GM19240 (cell line): ENCODE measurements at regions not wholly inside any gene's neighbourhood (a gene's known extent, or its start where the extent isn't known, plus 50 kb on each side); places are given as distances from the start of the nearest gene placed in this dataset.

Source experiments
- DNase-seq: peaks from one replicate; pipeline ENCODE4 v3.0.0; 2011; ENCODE audit warnings: low spot score; ENCODE audit not compliant: insufficient read length

DNA sequence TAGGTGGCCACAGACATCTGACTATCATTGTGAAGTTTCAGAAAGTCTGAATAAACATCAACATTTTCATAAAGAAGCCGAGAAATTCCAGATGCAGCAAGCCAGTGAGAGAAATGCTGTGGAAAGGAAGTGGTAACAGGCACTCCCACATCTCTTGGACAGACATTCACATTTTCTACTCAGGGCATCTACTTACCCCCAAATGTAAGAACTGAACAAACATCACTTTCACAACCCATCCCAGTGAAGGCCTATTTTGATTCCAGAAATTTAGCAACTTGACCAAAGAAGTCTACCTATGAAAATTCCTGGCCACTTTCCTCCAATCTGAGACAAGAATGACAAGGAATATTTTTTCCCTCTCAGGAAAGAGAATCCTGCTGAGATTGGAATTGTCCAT lies 224.8 kb upstream of the DCBLD2 start:
- no peak for DNase-seq

DNA sequence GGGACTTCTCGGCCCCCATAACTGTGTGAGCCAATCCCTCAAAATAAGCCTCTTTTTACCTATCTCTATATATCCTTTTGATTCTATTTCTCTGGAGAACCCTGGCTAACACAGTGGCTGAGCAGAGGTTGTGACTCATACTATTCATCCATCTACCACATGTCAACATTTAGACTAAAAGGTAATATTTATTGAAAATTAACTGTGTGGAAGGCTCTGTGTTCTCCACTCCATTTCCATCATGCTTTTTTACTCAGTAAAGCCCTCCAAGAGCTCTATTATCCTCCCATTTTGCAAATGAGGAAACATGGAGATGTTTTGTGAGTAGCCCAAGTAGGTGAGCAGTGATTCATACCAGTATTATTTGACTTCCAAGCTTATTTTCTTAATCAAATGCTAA lies 217.9 kb upstream of the DCBLD2 start:
- DNase-seq, result no peak

DNA sequence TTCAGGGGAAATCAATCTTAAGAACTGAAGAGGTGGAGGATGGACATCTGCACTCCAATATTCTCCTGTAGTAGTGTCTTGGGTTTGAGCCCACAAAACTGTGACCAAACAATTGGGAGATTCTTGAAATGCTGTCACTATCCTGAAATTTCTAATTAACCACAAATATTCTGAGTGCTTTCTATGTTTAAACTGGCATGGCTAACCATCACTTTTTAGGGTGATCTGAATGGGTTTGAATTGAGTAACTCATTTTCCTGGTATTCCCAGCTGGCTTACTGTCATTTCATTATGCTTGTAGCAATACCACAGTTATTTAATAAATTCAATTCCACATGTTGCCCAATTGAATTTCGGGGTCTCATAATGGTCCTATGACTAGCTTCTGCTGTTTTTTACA lies 216.9 kb upstream of the DCBLD2 start:
- DNase-seq, result no peak

DNA sequence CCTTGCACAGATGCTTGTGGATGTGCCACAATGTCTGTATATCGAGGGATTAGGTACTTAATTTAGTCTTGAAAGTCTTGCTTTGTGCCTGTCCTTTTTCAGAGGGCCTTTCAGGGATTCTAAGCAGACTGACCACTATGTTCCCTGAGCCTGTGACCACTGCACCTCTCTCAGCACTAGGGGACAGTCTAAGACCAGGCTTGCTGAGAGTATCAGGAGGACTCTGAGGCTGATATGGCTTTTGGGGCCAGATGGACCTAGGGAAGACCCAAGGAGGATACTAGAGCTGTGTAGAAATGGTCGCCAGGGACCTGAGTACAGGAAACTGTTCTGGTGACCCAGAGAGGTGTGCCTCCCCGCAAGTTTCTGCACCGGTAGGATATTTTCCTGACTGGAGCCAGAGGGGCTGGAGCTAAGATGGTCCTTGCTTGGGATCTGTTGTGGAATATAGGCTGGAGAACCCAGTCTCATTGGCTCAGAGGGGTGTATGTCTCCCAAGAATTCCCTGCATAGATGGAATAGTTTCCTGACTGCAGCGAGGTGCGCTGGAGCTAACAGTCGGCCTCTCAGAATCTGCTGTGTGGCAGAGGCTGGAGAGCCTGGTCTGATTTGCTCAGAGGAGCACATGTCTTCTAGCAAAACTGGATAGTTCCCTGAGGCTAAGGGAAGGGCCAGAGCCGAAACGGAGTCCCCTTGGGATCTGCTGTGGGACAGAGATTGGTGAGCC lies 213.2 kb upstream of the DCBLD2 start:
- no peak for DNase-seq

DNA sequence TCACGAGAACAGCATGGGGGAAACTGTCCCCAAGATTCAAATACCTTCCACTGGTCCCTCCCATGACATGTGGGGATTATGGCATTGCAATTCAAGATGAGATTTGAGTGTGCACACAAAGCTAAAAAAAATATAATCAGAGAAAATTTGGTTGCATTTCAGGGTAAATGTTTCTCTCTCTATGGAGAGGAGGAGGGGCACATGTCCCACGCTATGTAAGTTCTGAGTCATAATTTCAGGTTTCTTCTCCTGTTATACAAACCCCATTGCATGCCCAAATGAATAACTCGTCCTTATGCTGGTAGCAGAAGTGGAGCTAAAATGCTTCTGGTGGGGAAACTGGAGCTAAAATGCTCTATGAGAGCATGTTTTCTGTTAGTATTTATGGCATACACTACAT lies 209.7 kb upstream of the DCBLD2 start:
- DNase-seq, result no peak

DNA sequence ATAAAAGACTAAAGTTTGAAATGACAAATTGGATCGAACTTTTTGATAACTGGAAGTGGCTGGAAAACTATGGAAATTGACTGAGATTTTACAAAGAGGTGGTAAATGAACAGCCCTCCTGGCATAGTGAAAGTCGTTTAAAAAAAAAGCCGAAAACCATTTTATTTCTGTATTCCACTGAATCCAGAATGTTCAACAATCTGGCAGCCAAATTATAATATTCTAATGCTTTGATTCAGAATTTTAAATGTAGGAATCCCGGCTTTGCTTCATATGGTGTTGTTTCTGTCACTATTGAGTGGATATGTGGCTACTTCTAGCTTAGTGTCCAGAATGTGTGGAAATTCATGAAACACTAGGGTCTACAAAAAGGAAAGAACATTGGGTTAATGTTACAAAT lies 208.9 kb upstream of the DCBLD2 start:
- no peak for DNase-seq

DNA sequence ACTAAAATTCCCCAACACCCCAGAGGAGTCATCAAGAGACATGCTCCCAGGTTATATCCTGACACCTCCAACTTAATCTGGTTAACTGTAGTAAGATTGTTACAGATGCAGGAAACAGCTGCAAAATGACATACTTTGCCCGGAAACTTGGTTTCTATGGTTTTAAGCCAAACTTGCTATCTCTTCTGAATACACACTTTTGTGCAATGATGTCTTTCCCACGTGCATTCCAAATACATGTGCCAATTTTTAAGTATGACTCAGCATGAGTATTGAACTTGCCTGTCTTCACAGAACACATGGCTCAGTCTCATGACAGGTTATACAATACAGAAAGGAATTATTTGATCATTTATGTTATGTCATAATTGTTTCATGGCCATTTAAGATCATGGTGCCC lies 207.0 kb upstream of the DCBLD2 start:
- no peak for DNase-seq

DNA sequence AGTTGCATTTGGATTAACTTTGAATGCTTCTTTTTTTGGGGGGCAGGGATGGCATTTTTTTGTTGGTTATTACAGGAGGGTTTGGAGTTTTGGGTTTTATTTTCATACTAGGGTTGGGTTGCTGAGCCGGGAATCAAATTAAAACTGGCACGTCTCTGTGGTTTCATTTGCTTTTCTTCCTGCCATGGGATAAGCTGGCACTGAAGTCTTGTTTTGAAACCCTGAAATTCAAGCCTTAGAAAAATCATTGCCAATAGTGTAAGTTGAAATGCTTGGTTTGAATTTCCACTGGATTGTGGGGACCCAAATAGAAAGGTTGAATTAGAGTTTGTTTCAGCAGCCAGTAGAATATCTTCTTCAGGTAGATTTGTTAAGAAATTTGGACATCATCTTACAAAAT lies 193.1 kb upstream of the DCBLD2 start:
- no peak for DNase-seq

DNA sequence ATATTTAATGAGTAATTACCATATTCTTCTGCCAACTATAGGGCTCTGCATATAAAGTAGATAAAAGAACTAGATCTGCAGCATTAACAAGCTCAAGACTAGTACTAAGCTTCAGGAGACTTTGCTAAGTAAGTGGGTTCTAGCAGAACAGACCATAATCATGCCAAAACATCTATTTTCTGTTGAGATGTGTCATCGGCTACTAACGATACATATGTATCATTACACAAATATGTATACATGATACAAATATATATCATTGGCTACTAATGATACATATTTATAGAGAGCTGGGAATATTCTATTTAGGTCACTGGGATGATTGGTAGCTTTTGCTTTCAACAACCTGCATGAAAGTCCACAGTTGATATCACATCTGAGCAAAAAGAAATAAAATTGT lies 185.8 kb upstream of the DCBLD2 start:
- DNase-seq, result no peak

DNA sequence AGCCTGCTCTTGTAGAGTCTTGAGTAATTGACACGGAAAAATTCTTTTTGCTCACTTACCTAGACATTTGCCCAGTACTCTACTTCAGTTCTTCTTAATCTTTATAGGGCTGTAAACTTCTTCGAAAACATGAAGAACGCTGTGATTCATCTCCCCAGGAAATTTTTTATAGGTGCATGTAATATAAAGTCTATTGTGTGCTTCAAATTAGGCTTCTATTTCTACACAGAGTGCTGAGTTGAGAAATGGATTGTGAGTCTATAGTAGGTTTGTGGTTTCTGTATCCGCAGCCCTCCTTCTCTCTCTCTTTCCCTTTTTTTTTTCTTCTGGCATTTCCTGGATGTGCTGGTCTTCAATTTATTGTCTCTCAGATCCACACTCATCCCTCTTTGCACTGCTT lies 183.3 kb upstream of the DCBLD2 start:
- DNase-seq, result no peak

DNA sequence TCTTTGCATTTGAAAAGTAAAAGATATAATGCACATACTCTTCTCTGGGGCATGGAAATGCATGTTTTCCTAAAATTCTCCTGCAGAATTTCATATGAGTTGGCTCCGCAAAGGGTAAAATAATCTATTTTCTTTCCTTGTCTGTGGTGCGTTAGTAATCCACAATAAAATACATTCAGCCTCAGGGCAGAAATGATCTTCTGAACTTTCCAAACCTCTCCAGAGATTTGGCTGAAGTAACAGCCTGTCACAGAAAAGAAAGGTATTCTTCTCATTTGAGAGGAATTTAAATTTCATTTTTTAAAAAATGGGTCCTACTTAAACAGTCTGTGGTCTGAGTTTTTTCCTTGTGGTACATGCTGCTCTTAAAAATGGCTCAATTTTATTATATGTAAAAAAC lies 182.7 kb upstream of the DCBLD2 start:
- DNase-seq, result no peak

DNA sequence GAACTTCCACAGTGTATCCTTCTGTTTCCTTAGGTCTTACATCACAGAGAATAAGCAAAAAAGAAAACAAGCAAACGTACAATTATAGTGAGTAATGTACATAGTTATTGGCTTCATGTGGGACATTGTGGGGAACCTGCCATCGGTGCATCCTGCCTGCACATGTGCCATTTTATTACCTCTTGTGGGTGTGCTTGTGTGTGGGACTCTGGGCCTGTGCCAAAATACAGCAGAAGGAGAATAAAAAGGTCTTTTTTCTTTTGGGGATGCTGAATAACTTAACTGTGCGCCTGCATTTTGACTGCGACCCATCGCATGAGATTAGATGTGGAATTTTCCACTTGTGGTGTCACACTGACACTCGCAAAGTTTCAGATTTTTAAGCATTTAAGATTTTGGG lies 169.6 kb upstream of the DCBLD2 start:
- DNase-seq, result no peak

DNA sequence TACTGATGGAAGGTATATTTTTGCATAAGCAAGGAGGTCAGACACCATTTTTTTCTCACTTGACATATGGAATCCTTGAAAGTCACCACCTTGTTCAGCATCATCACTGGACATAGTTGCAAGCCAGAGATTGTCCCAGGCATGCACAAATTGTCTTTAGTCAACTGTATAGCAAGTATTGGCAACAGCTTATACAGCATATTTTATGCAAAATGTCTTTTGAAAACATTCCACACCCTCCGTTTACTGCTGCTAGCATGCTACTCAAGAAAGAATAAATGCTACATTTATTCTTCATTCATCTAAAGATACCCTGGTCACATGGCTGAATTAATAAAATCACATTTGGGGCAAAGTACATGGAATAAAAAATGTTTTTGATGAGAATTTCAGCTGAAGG lies 168.5 kb upstream of the DCBLD2 start:
- DNase-seq, result no peak

DNA sequence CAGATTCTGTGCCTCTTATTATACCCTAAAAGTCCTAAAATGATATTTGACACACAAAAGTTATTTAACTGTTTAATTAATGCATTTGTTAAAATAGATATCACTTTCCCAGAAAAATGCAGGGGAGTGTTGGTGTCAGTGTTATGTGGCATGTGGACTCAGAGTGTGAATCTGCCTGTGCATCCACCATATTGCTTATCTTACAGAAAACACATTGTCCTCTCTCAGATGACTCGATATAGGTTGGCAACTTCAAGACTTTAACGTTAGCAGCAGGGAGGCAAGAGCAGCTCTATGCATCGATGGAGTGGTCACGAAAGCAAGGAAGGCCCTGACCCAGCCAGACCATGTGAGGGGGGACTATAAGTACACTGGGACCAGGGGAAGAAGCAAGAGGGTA lies 165.4 kb upstream of the DCBLD2 start:
- DNase-seq, result no peak

DNA sequence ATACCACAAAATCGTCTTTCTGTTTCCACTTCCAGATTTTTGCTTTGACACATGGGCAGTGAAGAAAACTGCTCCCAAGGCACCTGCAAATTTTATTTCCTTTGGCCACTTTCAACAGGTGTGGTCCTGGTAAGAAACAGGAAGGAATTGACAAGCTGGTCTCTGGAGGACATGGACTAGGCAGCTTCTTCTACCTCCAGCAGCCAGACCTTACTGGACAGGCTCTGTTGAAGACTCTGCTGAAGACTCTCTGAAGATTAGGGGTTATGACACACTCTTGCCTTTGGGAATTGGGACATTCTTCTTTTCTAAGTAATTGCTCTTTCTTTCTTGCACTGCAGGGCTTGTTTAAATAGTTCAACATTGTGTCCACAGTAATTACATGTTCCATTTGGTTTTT lies 147.7 kb upstream of the DCBLD2 start:
- no peak for DNase-seq

DNA sequence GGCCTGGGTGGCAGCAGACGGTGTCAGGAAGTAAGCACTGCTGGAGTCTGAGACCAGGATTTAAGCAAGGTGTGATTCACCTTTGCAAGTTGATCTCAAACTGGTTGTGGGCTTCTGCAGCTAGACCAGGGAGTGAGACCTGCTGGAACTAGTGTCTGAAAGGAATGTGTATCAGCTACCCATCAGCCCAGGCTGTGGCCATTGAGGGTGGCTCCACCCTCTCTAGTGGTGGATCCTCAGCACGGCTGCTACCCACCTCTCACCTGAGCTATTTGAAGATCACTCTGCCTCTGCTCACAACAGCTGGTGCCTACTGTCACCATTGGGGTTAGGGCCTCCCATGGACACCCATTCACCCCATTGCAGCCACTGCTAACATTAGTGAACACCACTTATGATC lies 140.3 kb upstream of the DCBLD2 start:
- no peak for DNase-seq

DNA sequence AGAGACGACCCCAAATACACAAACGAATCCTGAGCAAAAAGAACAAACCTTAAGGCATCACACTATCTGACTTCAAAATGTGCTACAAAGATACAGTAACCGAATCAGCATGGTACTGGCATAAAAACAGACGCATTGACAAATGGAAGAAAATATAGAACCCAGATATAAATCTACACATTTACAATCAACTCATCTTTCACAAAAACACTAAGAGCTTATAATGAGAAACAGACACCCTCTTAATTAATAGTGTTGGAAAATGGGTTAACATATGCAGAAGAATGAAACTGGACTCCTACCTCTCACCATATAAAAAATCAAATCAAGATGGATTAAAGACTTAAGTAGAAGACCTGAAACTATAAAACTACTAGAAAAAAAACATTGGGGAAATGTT lies 130.3 kb upstream of the DCBLD2 start:
- no peak for DNase-seq

DNA sequence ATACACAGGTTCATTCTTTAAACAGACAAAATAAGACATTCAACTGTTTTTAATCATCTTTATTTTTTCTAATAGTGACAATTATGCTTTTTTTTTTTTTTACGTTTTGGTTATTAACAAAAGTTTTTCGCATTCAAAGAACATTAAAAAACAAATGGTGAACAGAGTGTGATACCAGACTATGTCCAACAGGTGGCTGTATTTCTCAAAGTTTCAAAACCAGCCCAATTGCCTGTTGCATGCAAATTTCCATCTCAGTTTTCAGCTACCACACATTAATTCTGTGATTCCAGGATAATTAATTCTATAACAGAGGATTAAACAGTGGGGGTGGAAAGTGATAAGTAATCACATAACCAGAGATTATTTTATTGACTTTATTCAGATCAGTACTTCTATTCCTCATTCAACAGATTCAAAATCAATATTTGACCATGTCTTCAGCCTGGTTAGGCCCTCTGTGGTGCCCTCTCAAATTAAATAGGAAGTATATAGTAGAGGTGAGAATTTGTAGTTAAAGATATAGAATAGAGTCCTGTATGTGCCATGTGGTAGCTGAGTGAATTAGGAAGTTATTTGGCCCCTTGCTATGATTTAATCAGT lies 122.2 kb upstream of the DCBLD2 start:
- DNase-seq, result peak; percentile 8

DNA sequence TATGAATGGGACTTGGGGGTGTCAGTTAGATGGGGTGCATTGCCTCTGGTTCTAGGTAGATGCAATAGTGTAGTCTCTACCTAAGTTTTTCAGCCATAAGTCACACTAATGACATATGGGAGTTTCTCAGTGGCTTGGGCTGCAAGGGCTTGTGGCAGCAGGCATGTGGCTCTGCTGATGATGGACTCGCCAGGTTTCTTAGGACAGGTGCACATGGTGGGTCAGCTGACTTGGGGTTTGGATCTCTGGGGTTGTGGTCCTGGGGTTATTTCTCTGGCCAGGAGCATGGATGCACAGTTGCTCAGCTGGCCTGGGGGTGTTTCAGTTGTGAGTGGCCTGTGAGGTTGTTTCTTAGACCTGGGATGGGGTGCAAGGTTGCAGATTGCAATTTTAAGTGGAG lies 120.0 kb upstream of the DCBLD2 start:
- DNase-seq, result no peak

DNA sequence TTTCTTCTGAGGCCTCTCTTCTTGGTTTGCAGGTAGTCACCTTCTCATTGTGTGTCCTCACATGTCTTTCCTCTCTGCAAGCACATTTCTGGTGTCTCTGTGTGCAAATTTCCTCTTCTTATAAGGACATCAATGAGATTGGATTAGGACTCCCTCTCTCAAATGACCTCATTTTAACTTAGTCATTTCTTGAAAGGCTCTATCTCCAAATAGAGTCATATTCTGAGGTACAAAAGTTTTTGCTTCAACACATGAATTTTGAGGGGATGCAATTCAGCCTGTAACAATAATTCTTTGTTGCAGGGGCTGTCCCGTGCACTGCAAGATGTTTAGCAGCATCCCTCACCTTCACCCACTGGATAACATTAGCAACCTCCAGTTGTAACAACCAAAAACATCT lies 115.0 kb upstream of the DCBLD2 start:
- DNase-seq, result no peak

DNA sequence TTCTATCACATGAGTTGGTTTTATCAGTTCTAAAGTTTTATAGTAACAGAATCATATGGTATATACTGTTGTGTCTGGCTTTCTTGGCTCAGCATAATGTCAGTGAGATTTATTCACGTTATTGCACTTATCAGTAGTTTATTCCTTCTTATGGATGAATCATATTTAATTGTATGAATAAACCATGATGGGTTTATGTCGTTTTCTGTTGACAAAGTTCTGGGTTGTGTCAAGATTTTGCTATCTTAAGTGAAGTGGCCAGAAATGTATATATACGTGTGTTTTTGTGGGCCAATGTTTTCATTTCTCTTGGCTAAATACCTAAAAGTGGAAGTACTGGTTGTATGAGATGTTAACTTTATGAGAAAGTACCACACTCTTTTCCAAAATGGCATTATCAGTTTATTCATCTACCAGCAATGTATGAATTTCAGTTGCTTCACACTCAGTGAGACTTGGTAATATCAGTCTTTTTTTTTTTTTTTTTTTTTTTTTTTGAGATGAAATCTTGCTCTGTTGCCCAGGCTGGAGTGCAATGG lies 112.4 kb upstream of the DCBLD2 start:
- no peak for DNase-seq

DNA sequence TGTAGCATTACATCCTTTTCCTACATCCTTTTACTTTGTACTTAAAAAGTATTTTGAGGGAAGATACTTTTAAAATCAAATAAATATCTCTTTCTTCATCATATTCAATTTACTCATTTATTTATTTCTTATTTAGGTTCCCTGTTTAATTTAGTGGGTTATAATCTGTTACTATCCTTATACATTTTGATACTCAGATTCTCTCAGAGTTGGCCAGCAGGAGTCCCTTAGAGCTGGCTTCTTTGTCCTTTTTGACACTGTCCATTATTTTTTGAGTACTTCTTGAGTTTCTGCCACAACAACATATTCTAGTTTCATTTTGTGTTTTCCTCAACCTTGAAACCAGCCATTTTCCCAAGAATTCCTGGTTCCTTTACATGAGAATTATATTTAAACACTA lies 111.6 kb upstream of the DCBLD2 start:
- no peak for DNase-seq

DNA sequence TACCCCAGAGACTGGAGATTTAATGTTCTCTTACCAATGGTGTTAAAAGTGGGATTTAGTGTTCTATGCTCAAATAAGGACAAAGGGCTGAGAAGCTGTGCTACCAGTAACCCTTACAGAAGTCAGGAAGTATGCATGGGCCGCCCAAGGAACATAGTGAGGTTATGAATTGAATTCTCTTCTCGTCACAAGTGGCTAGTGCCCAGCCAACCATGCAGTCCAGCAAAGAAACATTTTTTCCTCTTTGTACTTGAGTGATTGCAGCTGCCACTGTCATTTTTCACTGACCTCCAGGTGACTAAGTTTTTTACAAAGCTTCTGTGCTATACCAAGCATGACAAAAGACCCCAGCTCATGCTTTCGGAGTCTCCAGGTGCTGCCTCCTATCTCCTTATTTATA lies 110.6 kb upstream of the DCBLD2 start:
- DNase-seq, result no peak
